Smooth muscle cell (in vitro differentiated cells): ENCODE measurements at regions not wholly inside any gene's neighbourhood (a gene's known extent, or its start where the extent isn't known, plus 50 kb on each side); places are given as distances from the start of the nearest gene placed in this dataset.

ENCODE experiments used
- DNase-seq: peaks from one replicate; lab custom pipeline; 2025; ENCODE audit not compliant: unreplicated experiment; lab: John Stamatoyannopoulos, UW
- H2AFZ ChIP-seq: fragments of 200-600 bp; sonication (generic); 2 replicates; pipeline ENCODE4 v1.6.0; 2016; ENCODE audit warnings: antibody characterized with exemption, low read depth, mild to moderate bottlenecking
- H3F3A ChIP-seq: fragments of 200-600 bp; sonication (generic); 2 replicates; pipeline ENCODE4 v1.6.0; 2017; ENCODE audit warnings: antibody characterized with exemption, low read depth
- H3K27ac ChIP-seq: fragments of 200-600 bp; sonication (generic); 2 replicates; pipeline ENCODE4 v1.5.1; 2016; ENCODE audit warnings: low read depth, mild to moderate bottlenecking
- H3K27me3 ChIP-seq: fragments of 200-600 bp; sonication (generic); 2 replicates; pipeline ENCODE4 v1.6.1; 2016; ENCODE audit warnings: low read depth, mild to moderate bottlenecking
- H3K36me3 ChIP-seq: fragments of 200-600 bp; sonication (generic); 2 replicates; pipeline ENCODE4 v1.5.1; 2016; ENCODE audit warnings: low read depth
- H3K4me1 ChIP-seq: fragments of 200-600 bp; sonication (generic); 2 replicates; pipeline ENCODE4 v1.5.1; 2016; ENCODE audit warnings: low read depth
- H3K4me2 ChIP-seq: fragments of 200-600 bp; sonication (generic); 2 replicates; pipeline ENCODE4 v1.6.0; 2016; ENCODE audit warnings: mild to moderate bottlenecking
- H3K4me3 ChIP-seq: fragments of 200-600 bp; sonication (generic); 2 replicates; pipeline ENCODE4 v1.5.1; 2016; ENCODE audit warnings: mild to moderate bottlenecking
- H3K79me2 ChIP-seq: fragments of 200-600 bp; sonication (generic); 2 replicates; pipeline ENCODE4 v1.6.0; 2016; ENCODE audit warnings: low read depth, mild to moderate bottlenecking
- H3K9ac ChIP-seq: fragments of 200-600 bp; sonication (generic); 2 replicates; pipeline ENCODE4 v1.6.0; 2016; ENCODE audit warnings: low read depth
- H3K9me3 ChIP-seq: fragments of 200-600 bp; sonication (generic); replicated peaks from 2 replicates; pipeline ENCODE4 v1.5.1; 2016; ENCODE audit warnings: low read depth
- H4K20me1 ChIP-seq: fragments of 200-600 bp; sonication (generic); 2 replicates; pipeline ENCODE4 v1.6.0; 2016; ENCODE audit warnings: low read depth
- WGBS: methylation state at CpG from one replicate; pipeline ENCODE4 v1.1.7; 2016; ENCODE audit warnings: low lambda C conversion rate; 5-methylcytosine and 5-hydroxymethylcytosine counted together
- TF ChIP-seq, protein P1 (sequence below): fragments of 200-600 bp; sonication (generic); IDR thresholded peaks from 2 replicates; pipeline ENCODE4 v1.5.1; 2017; ENCODE audit warnings: borderline replicate concordance, mild to moderate bottlenecking, antibody characterized with exemption; ENCODE audit not compliant: insufficient read depth, poor library complexity, severe bottlenecking

DNA sequence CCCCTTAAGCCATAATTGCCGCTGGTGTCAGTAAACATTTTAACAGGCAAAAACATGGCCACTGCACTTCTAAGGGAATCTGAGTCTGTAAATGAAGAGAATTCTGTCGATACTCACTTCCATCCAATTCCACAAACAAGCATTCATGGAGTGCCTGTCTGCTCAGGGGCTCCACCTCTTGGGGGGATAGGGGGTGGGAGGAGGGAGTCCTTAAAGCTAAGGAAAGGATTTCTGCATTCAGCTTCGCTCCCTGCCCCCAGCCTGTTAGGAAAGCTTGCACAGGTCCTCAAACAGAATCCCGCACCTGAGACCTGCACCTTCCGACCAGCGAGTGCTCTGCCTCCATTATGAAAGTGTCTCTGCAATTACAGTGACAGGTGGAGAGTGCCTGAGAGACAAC, 130.2 kb upstream of the KIT start:
- Histone ChIP-seq H3K4me3 (no peak overlapping the region), H2AFZ (no peak overlapping the region), H3F3A (peaks cover 4% of the 10 kb centered on the region), H3K9ac (no peak overlapping the region), H3K36me3 (no peaks in the 10 kb centered on the region), H3K4me1 (no peaks in the 10 kb centered on the region), H3K27me3 (no peaks in the 10 kb centered on the region), H3K4me2 (no peak overlapping the region), H4K20me1 (no peaks in the 10 kb centered on the region), H3K9me3 (no peaks in the 10 kb centered on the region), H3K27ac (no peak overlapping the region), H3K79me2 (no peaks in the 10 kb centered on the region)
- TF ChIP-seq, protein P1, sequence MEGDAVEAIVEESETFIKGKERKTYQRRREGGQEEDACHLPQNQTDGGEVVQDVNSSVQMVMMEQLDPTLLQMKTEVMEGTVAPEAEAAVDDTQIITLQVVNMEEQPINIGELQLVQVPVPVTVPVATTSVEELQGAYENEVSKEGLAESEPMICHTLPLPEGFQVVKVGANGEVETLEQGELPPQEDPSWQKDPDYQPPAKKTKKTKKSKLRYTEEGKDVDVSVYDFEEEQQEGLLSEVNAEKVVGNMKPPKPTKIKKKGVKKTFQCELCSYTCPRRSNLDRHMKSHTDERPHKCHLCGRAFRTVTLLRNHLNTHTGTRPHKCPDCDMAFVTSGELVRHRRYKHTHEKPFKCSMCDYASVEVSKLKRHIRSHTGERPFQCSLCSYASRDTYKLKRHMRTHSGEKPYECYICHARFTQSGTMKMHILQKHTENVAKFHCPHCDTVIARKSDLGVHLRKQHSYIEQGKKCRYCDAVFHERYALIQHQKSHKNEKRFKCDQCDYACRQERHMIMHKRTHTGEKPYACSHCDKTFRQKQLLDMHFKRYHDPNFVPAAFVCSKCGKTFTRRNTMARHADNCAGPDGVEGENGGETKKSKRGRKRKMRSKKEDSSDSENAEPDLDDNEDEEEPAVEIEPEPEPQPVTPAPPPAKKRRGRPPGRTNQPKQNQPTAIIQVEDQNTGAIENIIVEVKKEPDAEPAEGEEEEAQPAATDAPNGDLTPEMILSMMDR: no peak
- no peak for DNase-seq
- WGBS: 80% methylated on average over 6 of the region's 6 CpGs

GRCh38 chr4:54539500-54540029, 118.2 kb upstream of the KIT start:
- H3K27ac ChIP-seq: peak overlapping the region; percentile 30
- peaks cover 10% of the 10 kb centered on the region for H3F3A ChIP-seq
- WGBS: 7% methylated on average over 24 of the region's 26 CpGs
- no peaks in the 10 kb centered on the region for H3K36me3 ChIP-seq
- no peak overlapping the region for H3K9ac ChIP-seq
- peak overlapping the region; percentile 75 for H3K4me2 ChIP-seq
- no peaks in the 10 kb centered on the region for H3K27me3 ChIP-seq
- no peaks in the 10 kb centered on the region for H3K9me3 ChIP-seq
- H3K4me1 ChIP-seq: peaks cover 23% of the 10 kb centered on the region
- DNase-seq: peak; percentile 44
- TF ChIP-seq, protein P1: no peak
- peak overlapping the region; percentile 69 for H2AFZ ChIP-seq
- no peaks in the 10 kb centered on the region for H4K20me1 ChIP-seq
- H3K4me3 ChIP-seq: peak overlapping the region; percentile 35
- H3K79me2 ChIP-seq: no peaks in the 10 kb centered on the region

DNA sequence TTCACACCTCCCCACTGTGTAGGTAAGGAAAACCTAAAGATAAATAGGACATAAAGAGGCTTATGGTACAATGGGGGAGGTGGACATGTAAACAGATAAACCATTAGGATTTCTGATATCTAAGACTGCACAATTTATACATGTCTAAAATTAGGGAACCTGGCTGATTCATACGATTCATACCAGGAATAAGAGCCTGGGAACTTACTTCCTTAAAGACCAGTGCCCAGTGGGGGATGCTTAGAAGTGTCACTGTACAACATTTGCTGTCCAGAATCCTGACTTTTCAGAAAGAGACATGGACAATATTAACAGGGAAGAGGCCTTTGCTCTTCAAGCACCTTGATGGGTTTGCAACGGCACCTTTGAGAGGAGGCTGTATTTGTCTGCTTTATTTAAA, 116.8 kb upstream of the KIT start:
- no peaks in the 10 kb centered on the region for H3K27me3 ChIP-seq
- no peaks in the 10 kb centered on the region for H3K36me3 ChIP-seq
- peaks cover 23% of the 10 kb centered on the region for H3K4me1 ChIP-seq
- no peaks in the 10 kb centered on the region for H3K9me3 ChIP-seq
- H2AFZ ChIP-seq: no peak overlapping the region
- TF ChIP-seq, protein P1: no peak
- peak overlapping the region; percentile 81 for H3K27ac ChIP-seq
- H4K20me1 ChIP-seq: no peaks in the 10 kb centered on the region
- peaks cover 10% of the 10 kb centered on the region for H3F3A ChIP-seq
- H3K4me3 ChIP-seq: no peak overlapping the region
- no peak overlapping the region for H3K9ac ChIP-seq
- WGBS: 80% methylated on average over 2 of the region's 2 CpGs
- no peaks in the 10 kb centered on the region for H3K79me2 ChIP-seq
- DNase-seq: no peak
- H3K4me2 ChIP-seq: peak overlapping the region; percentile 77

DNA sequence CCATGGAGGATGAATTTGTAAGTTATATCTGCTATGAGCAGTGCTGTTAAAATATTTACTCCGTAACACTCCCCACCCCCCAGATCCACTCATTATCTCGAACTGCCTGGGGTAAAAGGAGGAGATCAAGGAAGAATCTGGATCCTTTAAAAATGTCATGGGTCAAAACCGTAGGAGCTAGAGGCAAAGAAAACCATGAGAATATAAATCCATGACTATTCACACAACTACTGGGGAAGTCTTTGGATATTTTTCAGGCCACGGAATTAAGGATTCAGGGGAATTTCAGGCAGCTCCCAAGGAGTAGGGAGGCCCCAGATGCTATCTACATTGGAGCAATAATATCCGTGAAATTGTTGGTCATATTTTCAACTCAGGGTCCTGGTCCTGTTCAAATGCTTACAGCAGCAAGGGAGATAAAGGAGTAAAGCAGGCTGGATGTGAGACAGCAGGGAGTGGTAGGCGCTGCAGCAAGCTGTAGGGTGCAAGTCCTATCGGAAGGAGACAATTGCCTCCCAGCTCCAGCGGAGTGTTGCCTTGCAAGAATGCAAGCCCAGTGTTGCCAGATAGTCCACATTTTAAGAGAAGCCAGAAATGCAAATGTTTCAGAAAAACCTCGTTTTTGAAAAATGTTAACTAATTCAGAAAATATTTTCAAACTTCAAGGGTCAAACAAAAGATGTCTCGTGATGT, 116.2 kb upstream of the KIT start:
- no peak overlapping the region for H3K9ac ChIP-seq
- H3K36me3 ChIP-seq: no peaks in the 10 kb centered on the region
- H3K4me3 ChIP-seq: no peak overlapping the region
- peak overlapping the region; percentile 81 for H3K27ac ChIP-seq
- peaks cover 23% of the 10 kb centered on the region for H3K4me1 ChIP-seq
- no peak overlapping the region for H2AFZ ChIP-seq
- 16% methylated on average over 10 of the region's 10 CpGs for WGBS
- H3K27me3 ChIP-seq: no peaks in the 10 kb centered on the region
- H3K79me2 ChIP-seq: no peaks in the 10 kb centered on the region
- TF ChIP-seq, protein P1: no peak
- no peaks in the 10 kb centered on the region for H4K20me1 ChIP-seq
- no peaks in the 10 kb centered on the region for H3K9me3 ChIP-seq
- H3F3A ChIP-seq: peaks cover 10% of the 10 kb centered on the region
- H3K4me2 ChIP-seq: peak overlapping the region; percentile 77
- no peak for DNase-seq
